GM12801 (cell line): ENCODE measurements at regions not wholly inside any gene's neighbourhood (a gene's known extent, or its start where the extent isn't known, plus 50 kb on each side); places are given as distances from the start of the nearest gene placed in this dataset.

Experiments used
- CTCF ChIP-seq: IDR thresholded peaks from one replicate; pipeline ENCODE4 v1.5.1; 2011; ENCODE audit warnings: control low read depth; ENCODE audit not compliant: insufficient read length; ENCODE audit errors: extremely low read depth

GRCh38 chr7:120079022-120079421 is 194.0 kb upstream of the KCND2 start:
- no peak for TF ChIP-seq CTCF

GRCh38 chr7:120079704-120080103 is 193.3 kb upstream of the KCND2 start:
- TF ChIP-seq CTCF: no peak

- TF ChIP-seq CTCF: no peak
Measured at GRCh38 chr7:120089968-120090367, 183.0 kb upstream of the KCND2 start.

GRCh38 chr7:120091807-120092206 is 181.2 kb upstream of the KCND2 start:
- no peak for TF ChIP-seq CTCF

- TF ChIP-seq CTCF: no peak
Measured at GRCh38 chr7:120097020-120097419, 176.0 kb upstream of the KCND2 start.

GRCh38 chr7:120097774-120098173 is 175.2 kb upstream of the KCND2 start:
- TF ChIP-seq CTCF: no peak

- no peak for TF ChIP-seq CTCF
Measured at GRCh38 chr7:120108376-120108775, 164.6 kb upstream of the KCND2 start.

- no peak for TF ChIP-seq CTCF
Measured at GRCh38 chr7:120110169-120110568, 162.8 kb upstream of the KCND2 start.
